ENCODE measurements at regions not wholly inside any gene's neighbourhood (a gene's known extent, or its start where the extent isn't known, plus 50 kb on each side); places are given as distances from the start of the nearest gene placed in this dataset.

GRCh38 chr6:164417537-164418261 is 891.7 kb downstream of the C6orf118 start:
- TF ChIP-seq ZNF384 (IDR thresholded peaks at IDR 0.05) (no peak), FOXA1 (IDR thresholded peaks at IDR 0.05) (no peak), SUZ12 (IDR thresholded peaks at IDR 0.05) (no peak)

All from HEK293T (cell line).